OCI-LY7 (cell line): ENCODE measurements at regions not wholly inside any gene's neighbourhood (a gene's known extent, or its start where the extent isn't known, plus 50 kb on each side); places are given as distances from the start of the nearest gene placed in this dataset.

Experiments
- CTCF ChIP-seq: fragments of 200-600 bp; sonication (generic); conservative IDR thresholded peaks from 2 replicates; pipeline ENCODE4 v1.5.1; 2014; ENCODE audit warnings: mild to moderate bottlenecking, antibody characterized with exemption, low read length, moderate library complexity, mixed read lengths
- EZH2phosphoT487 ChIP-seq: fragments of 200-600 bp; sonication (generic); IDR thresholded peaks from 2 replicates; pipeline ENCODE4 v1.6.1; 2018; ENCODE audit warnings: low read depth, borderline replicate concordance, mild to moderate bottlenecking, mixed run types, antibody characterized with exemption, low read length, moderate library complexity, mixed read lengths

GRCh38 chr9:31715250-31715649 lies 669.2 kb upstream of the ACO1 start:
- TF ChIP-seq CTCF (no peak), EZH2phosphoT487 (no peak)
